CD14-positive monocyte (primary cell): ENCODE measurements at regions not wholly inside any gene's neighbourhood (a gene's known extent, or its start where the extent isn't known, plus 50 kb on each side); places are given as distances from the start of the nearest gene placed in this dataset.

Source experiments
- DNase-seq, 3 donors: peaks; one replicate each; pipeline ENCODE4 v3.0.0-alpha.2; 2011 to 2022
- H2AFZ ChIP-seq: 2 replicates; pipeline ENCODE4 v1.6.0; 2012; ENCODE audit warnings: mild to moderate bottlenecking, low read depth, low read length, inconsistent platforms; ENCODE audit not compliant: insufficient read depth, poor library complexity, severe bottlenecking
- H3K27ac ChIP-seq, 2 donors: 1 replicate in 1 of 2; 2 replicates in 1 of 2; pipeline ENCODE4 v1.5.1; 2012 to 2013; ENCODE audit warnings: low read length in 2 of 2, control low read depth in 1 of 2, inconsistent platforms in 1 of 2, low read depth in 1 of 2, mild to moderate bottlenecking in 1 of 2
- H3K27me3 ChIP-seq, 2 donors: one replicate each; pipeline versions ENCODE4 v1.6.0 to v1.6.1; 2011 to 2013; ENCODE audit warnings: low read length in 2 of 2; ENCODE audit not compliant: control insufficient read depth in 2 of 2, insufficient read depth in 2 of 2
- H3K36me3 ChIP-seq, 2 donors: replicated peaks in 1 of 2; 1 replicate in 1 of 2; 2 replicates in 1 of 2; pipeline versions ENCODE4 v1.5.1 to v1.6.1; 2012 to 2013; ENCODE audit warnings: low read length in 2 of 2, control low read depth in 1 of 2, inconsistent platforms in 1 of 2, mild to moderate bottlenecking in 1 of 2; ENCODE audit not compliant: insufficient read depth in 2 of 2, control insufficient read depth in 1 of 2
- H3K4me1 ChIP-seq, 2 donors: 1 replicate in 1 of 2; 2 replicates in 1 of 2; pipeline versions ENCODE4 v1.5.1 to v1.6.1; 2012 to 2013; ENCODE audit warnings: low read length in 2 of 2, control low read depth in 1 of 2, inconsistent platforms in 1 of 2, mild to moderate bottlenecking in 1 of 2, moderate library complexity in 1 of 2; ENCODE audit not compliant: insufficient read depth in 2 of 2, control insufficient read depth in 1 of 2
- H3K4me2 ChIP-seq: replicated peaks from 2 replicates; pipeline ENCODE3; 2012; ENCODE audit warnings: low read length, moderate library complexity, mild to moderate bottlenecking; ENCODE audit not compliant: poor library complexity, severe bottlenecking; ENCODE audit errors: extremely low read depth
- H3K4me3 ChIP-seq, 3 experiments: fragments of 200-600 bp in 1 of 3; sonication (generic) in 1 of 3; replicated peaks in 1 of 3; 1 replicate in 2 of 3; 2 replicates in 1 of 3; pipeline ENCODE4 v1.5.1; 2011 to 2013; ENCODE audit warnings: low read length in 3 of 3, mild to moderate bottlenecking in 3 of 3, control low read depth in 2 of 3, low read depth in 2 of 3, inconsistent platforms in 1 of 3, moderate library complexity in 1 of 3
- H3K79me2 ChIP-seq: 2 replicates; pipeline ENCODE4 v1.6.0; 2012; ENCODE audit warnings: mild to moderate bottlenecking, control low read depth, inconsistent platforms, low read length, moderate library complexity; ENCODE audit not compliant: insufficient read depth
- H3K9ac ChIP-seq: 2 replicates; pipeline ENCODE4 v1.6.0; 2017; ENCODE audit warnings: low read length, mild to moderate bottlenecking; ENCODE audit not compliant: insufficient read depth, poor library complexity, severe bottlenecking
- H3K9me3 ChIP-seq, 2 donors: replicated peaks in 1 of 2; 1 replicate in 1 of 2; 2 replicates in 1 of 2; pipeline versions ENCODE4 v1.5.1 to v1.6.1; 2012 to 2013; ENCODE audit warnings: low read length in 2 of 2, control low read depth in 1 of 2; ENCODE audit not compliant: control insufficient read depth in 1 of 2, insufficient read depth in 1 of 2
- H4K20me1 ChIP-seq: 2 replicates; pipeline ENCODE4 v1.6.0; 2012; ENCODE audit warnings: mild to moderate bottlenecking, low read length, control low read depth, moderate library complexity; ENCODE audit not compliant: insufficient read depth
- H3K27ac Mint-ChIP-seq, 7 donors: one replicate each; pipeline ENCODE4 v1.8.0; 2020; ENCODE audit warnings: mild to moderate bottlenecking in 7 of 7, mixed read lengths in 7 of 7, moderate library complexity in 6 of 7, inconsistent platforms in 2 of 7
- H3K27me3 Mint-ChIP-seq, 3 donors: one replicate each; pipeline ENCODE4 v1.8.0; 2021 to 2022; ENCODE audit warnings: low read depth in 3 of 3, mild to moderate bottlenecking in 3 of 3, mixed read lengths in 3 of 3, moderate library complexity in 3 of 3, inconsistent platforms in 1 of 3
- H3K36me3 Mint-ChIP-seq, 2 donors: one replicate each; pipeline ENCODE4 v1.8.0; 2020; ENCODE audit warnings: mixed read lengths in 2 of 2, inconsistent platforms in 1 of 2, mild to moderate bottlenecking in 1 of 2
- H3K4me1 Mint-ChIP-seq: one replicate; pipeline ENCODE4 v1.8.0; 2020; ENCODE audit warnings: mild to moderate bottlenecking, mixed read lengths
- H3K4me3 Mint-ChIP-seq, 2 donors: one replicate each; pipeline ENCODE4 v1.8.0; 2020; ENCODE audit warnings: mild to moderate bottlenecking in 2 of 2, mixed read lengths in 2 of 2, moderate library complexity in 1 of 2
- H3K9me3 Mint-ChIP-seq, 7 donors: one replicate each; pipeline ENCODE4 v1.8.0; 2020 to 2022; ENCODE audit warnings: mixed read lengths in 7 of 7, mild to moderate bottlenecking in 6 of 7, moderate library complexity in 6 of 7, inconsistent platforms in 2 of 7
- CTCF ChIP-seq: fragments of 200-600 bp; IDR thresholded peaks from one replicate; pipeline ENCODE4 v1.8.0; 2022; ENCODE audit warnings: antibody characterized with exemption, mild to moderate bottlenecking
- WGBS: methylation state at CpG from one replicate; pipeline ENCODE4 v1.1.5; 2013; ENCODE audit warnings: missing lambda C conversion rate; ENCODE audit not compliant: insufficient coverage; 5-methylcytosine and 5-hydroxymethylcytosine counted together
- intact Hi-C, 2 donors: fragments of 100-400 bp; cut with micrococcal nuclease; formaldehyde crosslinking; loops; one replicate each; pipeline versions ENCODE4 v1.15.0 to v1.15.1; 2023

GRCh38 chr17:77480199-77480508, 339.4 kb downstream of the SEC14L1 start:
- Histone ChIP-seq H3K27me3 (no peaks in the 10 kb centered on the region), H3K9ac (no peak overlapping the region), H3K4me3 (no peak overlapping the region), H3K4me1 (peaks cover 26 to 40% of the 10 kb centered on the region in 2 donors), H3K4me2 (no peak overlapping the region), H3K79me2 (peaks cover 99% of the 10 kb centered on the region), H2AFZ (no peak overlapping the region), H3K36me3 (peaks cover 29 to 55% of the 10 kb centered on the region in 2 donors), H3K27ac (no peak overlapping the region), H3K9me3 (no peaks in the 10 kb centered on the region), H4K20me1 (peaks cover 100% of the 10 kb centered on the region)
- Mint-ChIP-seq H3K4me3 (no peak overlapping the region), H3K27me3 (no peaks in the 10 kb centered on the region), H3K27ac (peak overlapping the region in 1 of 7 donors; percentile 21), H3K9me3 (peaks cover 0 to 4% (median 0%) of the 10 kb centered on the region in 7 donors), H3K4me1 (peaks cover 38% of the 10 kb centered on the region), H3K36me3 (peaks cover 30 to 32% of the 10 kb centered on the region in 2 donors)
- intact Hi-C loops = no loop called here
- TF ChIP-seq CTCF = no peak
- WGBS = 91% methylated on average over 6 of the region's 7 CpGs
- DNase-seq = no peak

GRCh38 chr17:77480509-77481215, 339.9 kb downstream of the SEC14L1 start:
- peaks cover 25 to 35% of the 10 kb centered on the region in 2 donors for H3K4me1 ChIP-seq
- Mint-ChIP-seq H3K27ac (peak overlapping the region in 1 of 7 donors; percentile 21), H3K36me3 (peaks cover 27 to 30% of the 10 kb centered on the region in 2 donors), H3K27me3 (no peaks in the 10 kb centered on the region), H3K4me3 (no peak overlapping the region), H3K9me3 (peaks cover 0 to 4% (median 0%) of the 10 kb centered on the region in 7 donors), H3K4me1 (peaks cover 33% of the 10 kb centered on the region)
- H2AFZ ChIP-seq = no peak overlapping the region
- H3K9ac ChIP-seq = no peak overlapping the region
- no peak overlapping the region for H3K27ac ChIP-seq
- no peak for TF ChIP-seq CTCF
- intact Hi-C loops = no loop called here
- H4K20me1 ChIP-seq = peaks cover 100% of the 10 kb centered on the region
- 93% methylated on average over 24 of the region's 25 CpGs for WGBS
- no peak overlapping the region for H3K4me2 ChIP-seq
- no peak overlapping the region for H3K4me3 ChIP-seq
- H3K36me3 ChIP-seq = peaks cover 34 to 60% of the 10 kb centered on the region in 2 donors
- peaks cover 98% of the 10 kb centered on the region for H3K79me2 ChIP-seq
- no peak for DNase-seq
- H3K9me3 ChIP-seq = no peaks in the 10 kb centered on the region
- no peaks in the 10 kb centered on the region for H3K27me3 ChIP-seq
